GM21381 (cell line): ENCODE measurements at regions not wholly inside any gene's neighbourhood (a gene's known extent, or its start where the extent isn't known, plus 50 kb on each side); places are given as distances from the start of the nearest gene placed in this dataset.
"Not testable (repeated sequence)": the region's sequence is repeated elsewhere in the genome, so short reads cannot be mapped to it uniquely, and the experiment has no call there.

ENCODE experiments used
- ATAC-seq: cut with Tn5 transposase; IDR thresholded peaks from one replicate; pipeline ENCODE4 v1.9.1; 2021; ENCODE audit warnings: mild to moderate bottlenecking, moderate library complexity; ENCODE audit not compliant: unreplicated experiment

DNA sequence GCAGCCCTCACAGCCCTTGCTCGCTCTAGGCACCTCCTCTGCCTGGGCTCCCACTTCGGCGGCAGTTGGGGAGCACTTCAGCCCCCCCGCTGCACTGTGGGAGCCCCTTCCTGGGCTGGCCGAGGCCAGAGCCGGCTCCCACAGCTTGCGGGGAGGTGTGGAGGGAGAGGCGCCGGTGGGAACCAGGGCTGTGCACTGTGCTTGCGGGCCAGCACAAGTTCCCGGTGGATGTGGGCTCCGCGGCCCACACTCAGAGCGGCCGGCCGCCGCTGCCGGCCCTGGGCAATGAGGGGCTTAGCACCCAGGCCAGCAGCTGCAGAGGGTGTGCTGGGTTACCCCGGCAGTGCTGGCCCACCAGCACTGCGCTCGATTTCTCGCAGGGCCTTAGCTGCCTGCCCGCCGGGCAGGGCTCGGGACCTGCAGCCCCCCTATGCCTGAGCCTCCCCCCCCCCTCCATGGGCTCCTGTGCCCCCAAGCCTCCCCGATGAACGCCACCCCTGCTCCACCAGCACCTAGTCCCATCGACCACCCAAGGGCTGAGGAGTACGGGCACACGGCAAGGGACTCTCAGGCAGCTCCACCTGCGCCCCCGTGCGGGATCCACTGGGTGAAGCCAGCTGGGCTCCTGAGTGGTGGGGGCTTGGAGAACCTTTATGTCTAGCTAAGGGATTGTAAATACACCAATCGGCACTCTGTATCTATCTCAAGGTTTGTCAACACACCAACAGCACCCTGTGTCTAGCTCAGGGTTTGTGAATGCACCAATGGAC, 224.8 kb downstream of the ZNF608 start:
- no peak for ATAC-seq

DNA sequence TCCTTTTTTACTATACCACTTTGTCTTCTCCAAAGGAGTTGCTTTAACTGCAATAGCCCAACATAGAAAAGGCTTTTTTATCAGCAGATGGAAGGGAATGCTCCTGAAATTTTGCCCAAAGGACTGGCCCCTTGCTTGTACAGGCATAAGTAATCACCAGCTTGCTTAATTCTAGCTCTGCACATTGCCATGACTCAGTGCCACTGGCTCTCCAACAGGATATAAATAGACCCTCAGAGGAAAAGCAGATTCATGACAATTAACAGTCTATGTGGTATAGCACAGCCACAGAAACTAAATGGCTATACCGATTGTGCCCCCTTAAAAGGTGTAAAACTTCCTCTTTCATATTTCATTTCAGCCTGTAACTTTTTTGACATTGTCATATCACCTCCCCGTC, 227.0 kb downstream of the ZNF608 start:
- ATAC-seq: peak; percentile 87

DNA sequence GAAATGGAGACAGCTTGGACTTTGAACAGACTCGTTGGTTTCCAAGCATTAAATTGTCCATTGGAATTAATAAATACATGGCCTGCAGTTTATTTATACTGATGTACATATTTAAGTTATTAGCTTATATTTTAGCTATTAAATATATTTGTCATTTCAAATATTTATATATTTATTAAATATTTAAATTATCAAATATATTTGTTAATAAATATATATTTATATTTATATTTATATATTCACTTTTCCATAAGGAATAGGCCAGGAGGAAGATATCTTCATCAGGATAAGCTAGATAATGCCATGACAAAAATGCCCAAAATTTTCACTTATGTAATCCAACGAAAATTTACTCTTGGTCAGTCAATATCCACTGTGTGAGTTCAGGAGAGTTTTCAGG, 229.9 kb downstream of the ZNF608 start:
- no peak for ATAC-seq

DNA sequence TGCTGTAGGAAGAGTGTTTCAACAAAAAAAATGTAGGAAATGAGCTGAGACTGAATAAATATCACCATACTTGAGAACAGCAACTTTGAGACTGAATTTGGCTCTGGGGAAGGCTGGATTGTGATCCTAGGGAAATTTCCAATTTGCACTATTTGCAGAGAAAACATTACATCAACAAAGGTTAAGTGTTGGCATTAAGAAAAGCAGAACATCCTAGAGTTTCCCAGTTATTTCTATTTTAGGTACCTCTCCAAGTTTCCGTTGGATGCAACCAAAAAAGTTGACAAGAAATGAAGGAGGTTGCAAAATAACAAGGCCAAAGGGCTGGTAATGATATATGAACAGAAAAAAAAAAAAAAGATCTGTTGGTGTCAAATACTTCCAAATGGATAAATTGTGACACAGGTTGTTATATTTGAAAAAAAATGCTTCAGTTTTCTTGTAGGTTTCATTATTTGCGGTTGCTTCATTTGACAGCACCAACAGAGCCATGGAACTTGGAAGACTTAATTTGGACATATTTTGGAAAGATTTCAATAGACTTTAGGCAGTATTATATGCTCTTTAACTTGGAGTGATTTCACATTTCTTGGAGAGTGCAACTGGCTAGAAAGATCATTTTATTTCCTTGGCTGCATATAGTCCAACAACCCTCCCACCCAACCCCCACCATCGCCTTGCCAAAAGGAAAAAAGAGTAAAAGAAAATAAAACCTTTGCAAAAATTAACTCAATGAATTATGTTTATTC, 230.8 kb downstream of the ZNF608 start:
- ATAC-seq: no peak

DNA sequence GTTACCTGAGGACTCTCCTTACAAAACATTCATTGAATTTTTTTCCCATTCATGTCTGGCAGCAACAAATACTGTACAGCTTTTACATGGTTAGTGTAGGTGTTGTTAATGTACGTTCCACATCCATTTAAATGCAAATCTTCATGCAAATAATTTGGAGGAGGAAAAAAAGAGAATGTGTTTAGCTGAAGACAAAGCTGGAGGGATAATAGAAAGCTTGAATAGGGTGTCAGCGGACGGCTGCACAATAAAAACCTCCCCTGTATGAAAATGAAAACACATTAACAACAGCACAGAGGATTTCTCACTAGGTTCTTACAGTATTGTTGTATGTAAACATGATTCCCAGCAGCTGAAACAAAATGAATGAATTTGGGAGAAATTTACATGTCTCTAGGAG, 231.5 kb downstream of the ZNF608 start:
- ATAC-seq: no peak

DNA sequence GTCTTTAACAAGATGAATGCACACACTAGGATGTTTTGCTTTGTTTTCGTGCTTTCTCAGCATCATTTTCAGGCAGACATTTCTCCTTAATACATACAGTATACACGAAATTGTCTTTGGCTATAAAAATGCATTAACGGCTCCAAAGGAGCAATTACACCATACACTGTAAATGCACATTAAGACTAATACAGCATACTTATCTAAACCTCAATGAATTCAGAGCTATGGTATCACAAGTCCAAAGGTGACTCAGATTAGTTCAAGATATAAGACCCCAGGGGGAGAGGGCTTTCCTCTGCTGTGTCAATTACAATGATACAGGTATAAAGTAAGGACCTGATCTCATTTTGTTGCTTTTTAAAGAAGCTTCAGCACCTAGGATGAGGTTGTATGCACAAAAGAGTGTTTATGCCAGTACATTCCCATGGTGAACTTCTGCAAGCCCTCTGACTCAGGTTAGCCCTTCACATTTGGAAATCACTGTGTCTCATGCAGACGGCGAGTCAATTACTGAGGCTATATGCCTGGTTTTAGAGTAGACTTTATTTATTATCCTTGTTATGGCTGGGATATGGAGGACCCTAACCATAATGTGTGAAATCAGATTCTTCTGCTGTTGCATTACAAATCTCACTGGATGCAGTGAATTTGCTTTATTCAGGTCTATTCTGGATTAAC, 233.3 kb downstream of the ZNF608 start:
- no peak for ATAC-seq

DNA sequence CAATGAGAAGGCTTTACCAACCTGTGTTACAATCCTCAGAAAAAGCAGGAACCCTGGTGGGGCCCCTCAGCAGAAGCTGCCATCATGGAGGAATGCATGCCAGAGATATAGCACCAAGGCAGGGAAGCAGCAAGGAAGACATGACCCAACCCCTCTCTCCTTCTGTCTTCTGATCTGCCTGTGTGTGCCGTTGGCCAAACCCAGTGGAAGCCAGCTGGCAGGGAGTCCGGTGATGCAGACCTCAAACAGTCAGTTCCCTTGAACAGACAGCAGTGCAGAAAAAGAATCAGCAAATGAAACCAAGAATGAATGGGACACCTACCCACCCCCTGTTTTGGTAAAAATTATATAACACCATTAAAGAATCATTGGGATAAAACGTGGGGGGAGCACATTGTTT, 234.2 kb downstream of the ZNF608 start:
- ATAC-seq: no peak

DNA sequence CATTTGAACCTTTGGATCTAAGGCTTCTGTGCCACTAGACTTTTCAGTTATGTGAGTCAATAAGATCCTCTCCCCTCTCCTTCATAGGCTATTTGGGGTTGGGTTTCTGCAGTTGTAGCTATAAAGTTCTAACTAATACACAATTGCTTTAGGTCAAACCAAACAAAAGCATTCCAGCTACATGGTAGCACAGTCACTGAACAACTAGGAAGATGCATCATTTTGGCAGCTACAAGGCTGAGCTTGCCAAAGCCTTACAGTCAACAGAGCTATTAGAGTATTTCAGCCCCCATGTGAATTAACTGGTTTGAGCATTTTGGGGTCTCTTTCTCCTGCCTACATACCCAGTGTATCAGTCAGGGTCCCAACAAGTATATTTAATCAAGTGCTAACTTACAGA, 234.6 kb downstream of the ZNF608 start:
- no peak for ATAC-seq

DNA sequence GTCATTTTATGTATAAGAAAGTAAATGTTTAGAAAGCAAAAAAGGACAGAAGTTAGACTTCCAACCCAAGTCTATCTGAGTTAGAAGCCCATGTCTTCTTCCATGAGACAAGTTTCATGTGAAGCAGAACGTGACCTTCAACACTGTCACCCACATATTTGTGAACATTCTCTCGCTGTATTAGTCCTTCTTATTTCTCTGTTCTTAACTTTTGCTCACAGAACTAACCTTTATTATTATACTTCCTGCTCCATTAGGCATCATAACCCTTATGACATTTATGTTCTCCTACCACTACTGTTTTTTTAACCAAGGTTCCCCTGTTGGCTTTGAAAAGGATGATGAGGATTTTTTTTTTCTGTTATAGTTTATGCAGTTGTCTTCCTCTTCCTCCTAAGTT, 238.8 kb downstream of the ZNF608 start:
- ATAC-seq: no peak

DNA sequence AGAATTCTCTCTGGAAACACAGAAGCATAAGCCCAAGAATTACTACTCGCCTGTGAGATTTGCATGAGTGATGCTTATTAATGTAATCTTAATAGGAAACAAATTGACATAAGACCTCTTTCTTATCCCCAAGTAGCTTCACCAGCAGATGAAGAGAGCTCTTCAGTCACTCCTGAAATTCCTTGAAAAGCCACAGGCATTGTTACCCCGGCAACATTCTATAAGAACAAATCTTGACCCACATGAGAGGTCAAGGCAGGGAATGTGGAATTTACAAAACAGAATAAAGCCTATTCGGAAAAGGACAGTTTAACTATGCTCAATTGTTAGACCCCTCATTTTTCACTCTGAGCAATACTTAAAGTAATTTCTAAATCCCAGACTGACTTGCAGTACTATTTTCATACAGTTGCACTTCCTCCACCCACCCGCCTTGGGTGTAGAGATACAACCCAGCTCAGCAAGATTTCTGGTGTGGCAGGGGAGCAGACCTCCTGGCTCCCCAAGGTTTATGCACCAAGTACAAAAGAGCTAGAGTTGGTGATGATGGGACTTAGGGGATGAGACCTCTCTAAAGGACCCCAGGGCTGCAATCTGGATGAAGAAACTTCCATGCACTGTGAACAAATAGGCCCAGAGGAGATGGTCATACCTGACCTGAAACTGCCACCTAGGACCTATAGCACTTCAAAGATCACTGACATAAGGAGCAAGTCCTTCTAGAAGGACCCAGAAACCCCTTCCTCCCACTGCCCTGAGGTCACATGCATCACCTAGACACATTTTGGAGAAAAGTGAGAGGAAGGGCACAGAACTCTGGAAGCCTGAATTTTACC, 242.1 kb downstream of the ZNF608 start:
- ATAC-seq: peak; percentile 83

DNA sequence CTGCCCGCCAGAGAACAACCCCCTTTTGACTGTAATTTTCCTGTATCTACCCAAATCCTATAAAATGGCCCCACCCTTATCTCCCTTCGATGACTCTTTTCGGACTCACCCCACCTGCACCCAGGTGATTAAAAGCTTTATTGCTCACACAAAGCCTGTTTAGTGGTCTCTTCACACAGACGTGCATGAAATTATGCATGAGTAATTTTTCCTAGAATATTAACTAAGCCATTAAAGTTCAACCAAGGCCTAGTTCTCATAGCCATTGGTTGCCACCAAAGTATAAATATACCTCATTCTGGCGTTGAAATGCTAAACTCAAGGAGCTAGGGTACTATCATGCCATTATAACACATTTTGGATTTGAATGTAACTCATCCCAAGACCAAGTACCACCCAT, 243.9 kb downstream of the ZNF608 start:
- no peak for ATAC-seq

DNA sequence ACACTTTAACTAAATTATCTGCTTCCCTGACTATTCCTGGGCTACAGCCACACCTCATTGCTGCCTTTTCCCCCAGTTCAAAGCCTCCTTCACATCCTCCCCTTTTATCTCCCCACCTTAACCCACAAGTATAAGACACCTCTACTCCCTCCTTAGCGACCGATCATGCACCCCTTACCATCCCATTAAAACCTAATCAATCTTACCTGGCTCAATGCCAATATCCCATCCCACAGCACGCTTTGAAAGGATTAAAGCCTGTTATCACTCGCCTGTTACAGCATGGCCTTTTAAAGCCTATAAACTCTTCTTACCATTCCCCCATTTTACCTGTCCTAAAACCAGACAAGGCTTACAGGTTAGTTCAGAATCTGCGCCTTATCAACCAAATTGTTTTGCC, 246.6 kb downstream of the ZNF608 start:
- not testable (repeated sequence) for ATAC-seq

DNA sequence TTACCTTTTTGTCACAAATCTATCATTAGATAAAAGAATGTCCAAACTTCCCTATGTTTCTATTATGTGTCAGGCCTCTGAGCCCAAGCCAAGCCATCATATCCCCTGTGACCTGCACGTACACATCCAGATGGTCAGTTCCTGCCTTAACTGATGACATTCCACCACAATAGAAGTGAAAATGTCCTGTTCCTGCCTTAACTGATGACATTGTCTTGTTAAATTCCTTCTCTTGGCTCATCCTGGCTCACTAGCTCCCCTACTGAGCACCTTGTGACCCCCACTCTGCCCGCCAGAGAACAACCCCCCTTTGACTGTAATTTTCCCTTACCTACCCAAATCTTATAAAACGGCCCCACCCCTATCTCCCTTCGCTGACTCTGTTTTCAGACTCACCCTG, 249.5 kb downstream of the ZNF608 start:
- ATAC-seq: not testable (repeated sequence)

DNA sequence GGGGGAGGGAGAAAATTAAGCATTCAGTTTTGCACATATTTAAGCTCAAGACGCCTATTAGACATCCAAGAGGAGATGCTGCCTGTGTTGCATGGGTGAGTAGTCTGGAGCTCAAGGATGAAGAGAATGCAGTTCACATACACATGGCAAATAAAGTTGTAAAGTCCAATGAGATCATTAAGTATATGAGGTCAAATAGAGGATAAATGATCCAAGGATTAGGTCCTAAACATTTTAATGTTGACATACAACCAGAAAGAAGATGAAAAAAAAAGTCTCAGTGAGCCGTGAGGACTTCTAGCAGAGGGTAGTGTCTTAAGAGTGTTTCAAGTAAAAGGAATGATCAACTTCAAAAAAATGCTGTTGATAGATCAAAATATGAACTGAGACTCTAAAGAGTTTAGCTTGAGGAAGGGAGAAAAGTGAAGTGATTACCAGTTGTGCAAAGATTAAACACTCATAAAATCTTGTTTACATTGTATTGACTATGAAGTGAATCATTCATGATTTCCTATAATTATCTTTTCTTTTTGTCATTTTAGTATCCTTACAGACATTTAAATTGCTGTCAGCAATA, 251.8 kb downstream of the ZNF608 start:
- no peak for ATAC-seq

DNA sequence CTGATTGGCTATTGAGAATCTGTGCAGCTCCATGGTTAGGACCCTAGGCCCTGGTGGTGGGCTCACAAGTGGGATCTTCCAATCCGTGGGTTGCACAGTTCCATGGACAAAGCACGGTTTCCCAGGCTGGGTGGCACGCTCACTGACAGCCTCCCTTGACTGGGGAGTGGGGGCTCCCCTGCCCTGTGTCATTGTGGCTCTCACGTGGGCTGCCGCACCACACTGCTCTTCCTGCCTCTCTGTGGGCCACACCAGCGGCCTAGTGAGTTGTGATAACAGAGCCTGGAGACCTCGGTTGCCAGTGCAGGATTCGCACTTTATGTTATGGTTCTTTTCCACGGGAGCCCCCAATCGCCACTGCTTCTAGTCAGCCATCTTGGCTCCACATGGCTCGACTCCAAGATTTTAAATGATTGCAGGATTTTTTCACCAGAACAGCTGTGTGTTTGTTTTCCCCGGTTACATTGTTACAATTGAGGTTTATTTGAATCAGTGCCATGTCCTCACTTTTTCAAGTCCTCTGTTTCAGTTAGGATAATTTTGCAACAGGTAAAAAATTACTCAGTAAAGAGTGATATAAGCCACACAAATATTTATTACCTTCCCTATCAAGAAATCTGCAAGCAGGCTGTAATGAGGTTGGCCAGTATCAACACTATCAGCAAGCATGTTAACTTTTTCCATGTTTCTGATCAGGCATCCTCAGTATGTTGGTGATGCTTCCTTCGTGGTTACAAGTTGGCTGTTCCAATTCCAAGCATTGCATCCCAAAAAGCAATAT, 253.8 kb downstream of the ZNF608 start:
- no peak for ATAC-seq

DNA sequence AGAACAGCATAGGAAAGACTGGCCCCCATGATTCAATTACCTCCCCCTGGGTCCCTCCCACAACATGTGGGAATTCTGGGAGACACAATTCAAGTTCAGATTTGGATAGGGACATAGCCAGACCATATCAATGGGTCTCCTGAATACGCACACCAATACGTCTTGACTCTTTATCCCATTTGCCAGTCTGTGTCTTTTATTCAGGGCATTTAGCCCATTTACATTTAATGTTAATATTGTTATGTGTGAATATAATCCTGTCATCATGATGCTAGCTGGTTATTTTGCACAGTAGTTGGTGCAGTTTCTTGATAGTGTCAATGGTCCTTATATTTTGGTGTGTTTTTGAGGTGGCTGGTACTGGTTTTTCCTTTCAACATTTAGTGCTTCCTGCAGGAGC, 256.1 kb downstream of the ZNF608 start:
- ATAC-seq: not testable (repeated sequence)

DNA sequence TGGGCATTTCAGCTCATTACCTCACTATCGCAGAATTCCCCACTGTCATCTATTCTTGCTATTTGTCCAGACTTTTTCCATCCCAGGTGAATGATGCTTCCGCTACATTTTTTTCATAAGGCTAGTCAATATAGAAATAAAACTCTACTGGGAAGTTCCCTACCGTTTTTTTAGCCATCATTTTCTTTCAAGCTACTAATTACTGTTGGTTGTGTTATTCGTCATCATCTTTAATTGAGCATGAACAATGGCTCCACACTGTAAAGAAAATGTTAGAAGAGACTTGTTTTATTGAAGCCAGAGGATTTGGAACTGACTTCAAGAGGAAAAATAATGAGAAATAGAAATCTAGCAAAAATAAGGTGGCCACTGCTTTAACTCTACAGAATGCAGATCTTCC, 265.0 kb downstream of the ZNF608 start:
- no peak for ATAC-seq

DNA sequence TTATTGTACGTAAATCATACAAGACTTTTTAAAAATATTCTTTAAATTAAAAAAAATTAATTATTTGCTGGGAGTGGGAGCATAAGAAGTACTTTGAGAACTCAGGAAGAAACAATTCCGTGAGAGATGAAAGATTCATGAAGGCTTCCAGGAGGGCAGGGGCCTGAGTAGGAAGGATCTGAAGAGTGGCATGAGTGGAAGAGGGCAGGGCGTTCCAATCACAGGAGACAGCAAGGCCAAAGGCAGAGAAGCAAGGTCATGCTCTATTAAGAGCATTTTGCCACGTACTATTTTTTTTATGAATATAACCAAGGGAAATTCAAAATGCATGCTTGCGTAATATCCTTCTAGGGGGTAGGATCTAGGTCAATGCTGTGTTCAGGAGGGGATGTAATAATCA, 265.5 kb downstream of the ZNF608 start:
- ATAC-seq: no peak

DNA sequence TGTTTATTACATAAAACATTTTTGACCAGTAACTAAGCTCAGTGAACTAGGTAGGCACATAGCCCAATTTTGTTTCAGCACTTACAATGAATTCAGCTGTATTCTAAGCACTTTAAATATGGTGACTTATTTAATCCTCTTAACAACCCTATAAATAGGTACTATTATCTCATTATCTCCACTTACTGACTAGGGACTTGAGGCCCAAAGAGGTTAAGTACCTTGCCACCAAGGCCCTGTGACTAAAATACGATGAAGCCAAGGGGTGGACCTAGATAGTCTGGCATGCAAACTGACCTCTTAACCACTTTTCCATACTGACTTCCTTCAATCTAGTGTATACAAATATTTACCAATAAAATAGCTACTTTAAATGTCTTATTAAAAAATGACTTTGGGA, 266.4 kb downstream of the ZNF608 start:
- no peak for ATAC-seq

DNA sequence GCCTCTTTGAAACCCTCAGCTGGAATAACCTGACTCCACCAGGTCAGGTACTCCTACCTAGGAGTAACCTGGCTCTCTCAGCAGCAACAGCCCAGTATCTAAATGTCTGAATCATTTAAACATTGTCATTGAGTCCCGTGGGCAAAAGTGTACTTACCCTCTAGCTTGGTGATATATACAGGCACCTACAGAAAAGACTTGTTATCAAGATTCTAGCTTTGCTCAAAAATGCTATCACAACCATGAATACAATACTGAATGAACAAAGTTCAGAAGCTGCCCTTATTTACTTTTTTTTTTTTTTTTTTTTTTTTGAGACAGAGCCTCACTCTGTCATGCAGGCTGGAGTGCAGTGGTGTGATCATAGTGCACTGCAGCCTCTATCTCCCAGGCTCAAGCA, 268.2 kb downstream of the ZNF608 start:
- no peak for ATAC-seq
